HEK293 (cell line): ENCODE measurements at regions not wholly inside any gene's neighbourhood (a gene's known extent, or its start where the extent isn't known, plus 50 kb on each side); places are given as distances from the start of the nearest gene placed in this dataset.
"Not testable (repeated sequence)": the region's sequence is repeated elsewhere in the genome, so short reads cannot be mapped to it uniquely, and the experiment has no call there.

Experiments
- ZNF138 ChIP-seq: fragments of 450-650 bp; formaldehyde crosslinking; IDR thresholded peaks from 2 replicates; pipeline ENCODE4 v1.5.1; 2016; ENCODE audit warnings: missing biosample characterization, missing genetic modification characterization, borderline replicate concordance
- ZNF274 ChIP-seq, 2 experiments: fragments of 200-500 bp in 1 of 2; fragments of 450-650 bp in 1 of 2; sonication (Bioruptor generic) in 1 of 2; formaldehyde crosslinking in 1 of 2; IDR thresholded peaks; 2 replicates each; pipeline versions ENCODE4 v1.5.1 to v1.6.1; 2014 to 2016; ENCODE audit warnings: borderline replicate concordance in 1 of 2, inconsistent platforms in 1 of 2, low read length in 1 of 2, missing biosample characterization in 1 of 2, missing genetic modification characterization in 1 of 2
- ZNF561 ChIP-seq: fragments of 450-650 bp; IDR thresholded peaks from 2 replicates; pipeline ENCODE4 v1.5.1; 2018; ENCODE audit warnings: missing biosample characterization, missing genetic modification characterization, borderline replicate concordance
- ZNF777 ChIP-seq: fragments of 450-650 bp; formaldehyde crosslinking; IDR thresholded peaks from 2 replicates; pipeline ENCODE4 v1.5.1; 2017; ENCODE audit warnings: missing biosample characterization, missing genetic modification characterization, borderline replicate concordance
- TF ChIP-seq, protein P1 (sequence below): fragments of 450-650 bp; formaldehyde crosslinking; IDR thresholded peaks from 2 replicates; pipeline ENCODE4 v1.5.1; 2016; ENCODE audit warnings: missing biosample characterization, missing genetic modification characterization, low read depth
- TF ChIP-seq, protein P2 (sequence below): IDR thresholded peaks from 2 replicates; pipeline ENCODE4 v1.6.1; 2011; ENCODE audit warnings: mild to moderate bottlenecking, low read depth, low read length, borderline replicate concordance
- TF ChIP-seq, protein P3 (sequence below): fragments of 450-650 bp; formaldehyde crosslinking; IDR thresholded peaks from 2 replicates; pipeline ENCODE4 v1.5.1; 2016; ENCODE audit warnings: missing biosample characterization, missing genetic modification characterization
- TF ChIP-seq, protein P4 (sequence below): fragments of 450-650 bp; formaldehyde crosslinking; optimal IDR thresholded peaks from 2 replicates; pipeline ENCODE3; 2016; ENCODE audit warnings: missing biosample characterization, mild to moderate bottlenecking, missing genetic modification characterization
- TF ChIP-seq, protein P5 (sequence below): fragments of 450-650 bp; formaldehyde crosslinking; IDR thresholded peaks from 2 replicates; pipeline ENCODE4 v1.5.1; 2016; ENCODE audit warnings: missing biosample characterization, missing genetic modification characterization

DNA sequence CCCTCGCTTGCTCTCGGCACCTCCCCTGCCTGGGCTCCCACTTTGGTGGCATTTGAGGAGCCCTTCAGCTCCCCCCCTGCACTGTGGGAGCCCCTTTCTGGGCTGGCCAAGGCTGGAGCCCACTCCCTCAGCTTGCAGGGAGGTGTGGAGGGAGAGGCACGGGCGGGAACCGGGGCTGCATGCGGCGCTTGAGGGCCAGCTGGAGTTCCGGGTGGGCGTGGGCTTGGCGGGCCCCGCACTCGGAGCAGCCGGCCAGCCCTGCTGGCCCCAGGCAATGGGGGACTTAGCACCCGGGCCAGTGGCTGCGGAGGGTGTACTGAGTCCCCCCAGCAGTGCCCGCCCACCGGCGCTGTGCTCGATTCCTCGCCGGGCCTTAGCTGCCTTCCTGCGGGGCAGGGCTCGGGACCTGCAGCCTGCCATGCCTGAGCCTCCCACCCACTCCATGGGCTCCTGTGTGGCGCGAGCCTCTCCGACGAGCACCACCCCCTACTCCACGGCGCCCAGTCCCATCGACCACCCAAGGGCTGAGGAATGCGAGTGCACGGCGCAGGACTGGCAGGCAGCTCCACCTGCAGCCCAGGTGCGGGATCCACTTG is 730.0 kb upstream of the SEMA6A start:
- not testable (repeated sequence) for TF ChIP-seq ZNF777 (tag by site-specific recombination); ZNF274 (IDR thresholded peaks at IDR 0.05; ENCODE audit: low read length); ZNF274 (tag by site-specific recombination; IDR thresholded peaks at IDR 0.05; ENCODE audit: borderline replicate concordance); ZNF561; ZNF138
- TF ChIP-seq, protein P1, sequence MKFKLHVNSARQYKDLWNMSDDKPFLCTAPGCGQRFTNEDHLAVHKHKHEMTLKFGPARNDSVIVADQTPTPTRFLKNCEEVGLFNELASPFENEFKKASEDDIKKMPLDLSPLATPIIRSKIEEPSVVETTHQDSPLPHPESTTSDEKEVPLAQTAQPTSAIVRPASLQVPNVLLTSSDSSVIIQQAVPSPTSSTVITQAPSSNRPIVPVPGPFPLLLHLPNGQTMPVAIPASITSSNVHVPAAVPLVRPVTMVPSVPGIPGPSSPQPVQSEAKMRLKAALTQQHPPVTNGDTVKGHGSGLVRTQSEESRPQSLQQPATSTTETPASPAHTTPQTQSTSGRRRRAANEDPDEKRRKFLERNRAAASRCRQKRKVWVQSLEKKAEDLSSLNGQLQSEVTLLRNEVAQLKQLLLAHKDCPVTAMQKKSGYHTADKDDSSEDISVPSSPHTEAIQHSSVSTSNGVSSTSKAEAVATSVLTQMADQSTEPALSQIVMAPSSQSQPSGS, result not testable (repeated sequence)
- TF ChIP-seq, protein P2, sequence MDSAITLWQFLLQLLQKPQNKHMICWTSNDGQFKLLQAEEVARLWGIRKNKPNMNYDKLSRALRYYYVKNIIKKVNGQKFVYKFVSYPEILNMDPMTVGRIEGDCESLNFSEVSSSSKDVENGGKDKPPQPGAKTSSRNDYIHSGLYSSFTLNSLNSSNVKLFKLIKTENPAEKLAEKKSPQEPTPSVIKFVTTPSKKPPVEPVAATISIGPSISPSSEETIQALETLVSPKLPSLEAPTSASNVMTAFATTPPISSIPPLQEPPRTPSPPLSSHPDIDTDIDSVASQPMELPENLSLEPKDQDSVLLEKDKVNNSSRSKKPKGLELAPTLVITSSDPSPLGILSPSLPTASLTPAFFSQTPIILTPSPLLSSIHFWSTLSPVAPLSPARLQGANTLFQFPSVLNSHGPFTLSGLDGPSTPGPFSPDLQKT, result not testable (repeated sequence)
- TF ChIP-seq, protein P3, sequence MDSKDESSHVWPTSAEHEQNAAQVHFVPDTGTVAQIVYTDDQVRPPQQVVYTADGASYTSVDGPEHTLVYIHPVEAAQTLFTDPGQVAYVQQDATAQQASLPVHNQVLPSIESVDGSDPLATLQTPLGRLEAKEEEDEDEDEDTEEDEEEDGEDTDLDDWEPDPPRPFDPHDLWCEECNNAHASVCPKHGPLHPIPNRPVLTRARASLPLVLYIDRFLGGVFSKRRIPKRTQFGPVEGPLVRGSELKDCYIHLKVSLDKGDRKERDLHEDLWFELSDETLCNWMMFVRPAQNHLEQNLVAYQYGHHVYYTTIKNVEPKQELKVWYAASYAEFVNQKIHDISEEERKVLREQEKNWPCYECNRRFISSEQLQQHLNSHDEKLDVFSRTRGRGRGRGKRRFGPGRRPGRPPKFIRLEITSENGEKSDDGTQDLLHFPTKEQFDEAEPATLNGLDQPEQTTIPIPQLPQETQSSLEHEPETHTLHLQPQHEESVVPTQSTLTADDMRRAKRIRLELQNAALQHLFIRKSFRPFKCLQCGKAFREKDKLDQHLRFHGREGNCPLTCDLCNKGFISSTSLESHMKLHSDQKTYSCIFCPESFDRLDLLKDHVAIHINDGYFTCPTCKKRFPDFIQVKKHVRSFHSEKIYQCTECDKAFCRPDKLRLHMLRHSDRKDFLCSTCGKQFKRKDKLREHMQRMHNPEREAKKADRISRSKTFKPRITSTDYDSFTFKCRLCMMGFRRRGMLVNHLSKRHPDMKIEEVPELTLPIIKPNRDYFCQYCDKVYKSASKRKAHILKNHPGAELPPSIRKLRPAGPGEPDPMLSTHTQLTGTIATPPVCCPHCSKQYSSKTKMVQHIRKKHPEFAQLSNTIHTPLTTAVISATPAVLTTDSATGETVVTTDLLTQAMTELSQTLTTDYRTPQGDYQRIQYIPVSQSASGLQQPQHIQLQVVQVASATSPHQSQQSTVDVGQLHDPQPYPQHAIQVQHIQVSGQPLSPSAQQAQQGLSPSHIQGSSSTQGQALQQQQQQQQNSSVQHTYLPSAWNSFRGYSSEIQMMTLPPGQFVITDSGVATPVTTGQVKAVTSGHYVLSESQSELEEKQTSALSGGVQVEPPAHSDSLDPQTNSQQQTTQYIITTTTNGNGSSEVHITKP, result not testable (repeated sequence)
- TF ChIP-seq, protein P4, sequence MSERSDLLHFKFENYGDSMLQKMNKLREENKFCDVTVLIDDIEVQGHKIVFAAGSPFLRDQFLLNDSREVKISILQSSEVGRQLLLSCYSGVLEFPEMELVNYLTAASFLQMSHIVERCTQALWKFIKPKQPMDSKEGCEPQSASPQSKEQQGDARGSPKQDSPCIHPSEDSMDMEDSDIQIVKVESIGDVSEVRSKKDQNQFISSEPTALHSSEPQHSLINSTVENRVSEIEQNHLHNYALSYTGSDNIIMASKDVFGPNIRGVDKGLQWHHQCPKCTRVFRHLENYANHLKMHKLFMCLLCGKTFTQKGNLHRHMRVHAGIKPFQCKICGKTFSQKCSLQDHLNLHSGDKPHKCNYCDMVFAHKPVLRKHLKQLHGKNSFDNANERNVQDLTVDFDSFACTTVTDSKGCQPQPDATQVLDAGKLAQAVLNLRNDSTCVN (tag by site-specific recombination), result not testable (repeated sequence)
- TF ChIP-seq, protein P5, sequence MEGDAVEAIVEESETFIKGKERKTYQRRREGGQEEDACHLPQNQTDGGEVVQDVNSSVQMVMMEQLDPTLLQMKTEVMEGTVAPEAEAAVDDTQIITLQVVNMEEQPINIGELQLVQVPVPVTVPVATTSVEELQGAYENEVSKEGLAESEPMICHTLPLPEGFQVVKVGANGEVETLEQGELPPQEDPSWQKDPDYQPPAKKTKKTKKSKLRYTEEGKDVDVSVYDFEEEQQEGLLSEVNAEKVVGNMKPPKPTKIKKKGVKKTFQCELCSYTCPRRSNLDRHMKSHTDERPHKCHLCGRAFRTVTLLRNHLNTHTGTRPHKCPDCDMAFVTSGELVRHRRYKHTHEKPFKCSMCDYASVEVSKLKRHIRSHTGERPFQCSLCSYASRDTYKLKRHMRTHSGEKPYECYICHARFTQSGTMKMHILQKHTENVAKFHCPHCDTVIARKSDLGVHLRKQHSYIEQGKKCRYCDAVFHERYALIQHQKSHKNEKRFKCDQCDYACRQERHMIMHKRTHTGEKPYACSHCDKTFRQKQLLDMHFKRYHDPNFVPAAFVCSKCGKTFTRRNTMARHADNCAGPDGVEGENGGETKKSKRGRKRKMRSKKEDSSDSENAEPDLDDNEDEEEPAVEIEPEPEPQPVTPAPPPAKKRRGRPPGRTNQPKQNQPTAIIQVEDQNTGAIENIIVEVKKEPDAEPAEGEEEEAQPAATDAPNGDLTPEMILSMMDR, result not testable (repeated sequence)
